GM19328 (cell line): ENCODE measurements at regions not wholly inside any gene's neighbourhood (a gene's known extent, or its start where the extent isn't known, plus 50 kb on each side); places are given as distances from the start of the nearest gene placed in this dataset.
"Not testable (repeated sequence)": the region's sequence is repeated elsewhere in the genome, so short reads cannot be mapped to it uniquely, and the experiment has no call there.

Experiments used
- ATAC-seq: cut with Tn5 transposase; IDR thresholded peaks from one replicate; pipeline ENCODE4 v1.9.1; 2021; ENCODE audit warnings: mild to moderate bottlenecking, moderate library complexity; ENCODE audit not compliant: unreplicated experiment

- no peak for ATAC-seq
Measured at GRCh38 chr2:51846018-51846417, 814.1 kb upstream of the NRXN1 start.

- no peak for ATAC-seq
Measured at GRCh38 chr2:51844596-51844995, 812.7 kb upstream of the NRXN1 start.

GRCh38 chr2:51829477-51829876 lies 797.5 kb upstream of the NRXN1 start:
- no peak for ATAC-seq

DNA sequence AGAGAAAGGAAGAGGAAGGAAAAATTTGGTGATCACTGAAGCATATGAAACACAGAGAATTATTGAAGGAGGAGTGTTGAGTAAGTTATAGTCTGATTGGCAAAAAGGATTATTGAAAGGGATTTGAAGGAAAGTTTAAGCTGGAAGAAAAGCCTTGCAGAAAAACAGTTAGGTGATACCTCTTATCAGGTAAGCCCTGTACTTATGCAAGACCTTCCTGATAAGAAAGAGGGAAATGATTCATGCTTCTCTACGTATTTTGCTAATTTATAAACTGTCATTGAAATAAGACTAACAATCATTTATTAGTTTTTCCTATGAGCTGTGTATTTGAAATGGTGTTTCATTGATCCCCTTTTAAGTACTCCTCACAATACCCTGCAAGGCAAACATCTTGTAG lies 793.9 kb upstream of the NRXN1 start:
- no peak for ATAC-seq

- ATAC-seq: no peak
Measured at GRCh38 chr2:51813247-51813646, 781.3 kb upstream of the NRXN1 start.

DNA sequence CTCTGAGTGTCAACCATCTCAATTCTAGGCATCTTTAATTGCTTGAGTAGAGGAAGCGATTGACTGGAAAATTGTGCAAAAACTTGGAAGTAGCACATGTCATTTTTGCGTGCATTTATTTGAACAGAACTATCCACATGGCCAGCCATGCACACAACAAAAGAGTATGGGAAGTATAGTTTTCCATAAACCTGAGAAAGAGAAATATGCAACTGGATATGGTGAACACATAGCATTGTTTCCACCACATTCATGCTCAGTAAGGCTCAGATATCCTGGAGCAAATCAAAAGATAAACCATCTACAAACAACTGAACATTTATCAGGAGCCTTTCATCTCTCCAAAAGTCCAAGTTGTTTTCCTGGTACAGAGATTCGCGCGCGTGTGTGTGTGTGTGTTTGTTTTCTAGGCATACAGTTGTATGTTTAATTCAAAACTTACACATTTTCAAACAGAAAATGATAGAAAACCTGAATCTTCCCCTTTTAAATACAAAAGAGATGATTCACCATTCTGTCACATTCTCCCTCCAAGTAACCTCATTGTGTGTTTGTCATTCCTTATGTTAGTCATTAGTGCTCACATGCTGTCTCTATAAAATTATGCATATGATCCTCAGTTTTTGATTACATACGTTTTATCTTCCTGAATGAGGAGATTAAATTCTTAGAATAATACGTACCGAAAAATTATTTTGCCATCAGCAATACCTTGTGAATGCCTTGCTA lies 780.4 kb upstream of the NRXN1 start:
- ATAC-seq: no peak

DNA sequence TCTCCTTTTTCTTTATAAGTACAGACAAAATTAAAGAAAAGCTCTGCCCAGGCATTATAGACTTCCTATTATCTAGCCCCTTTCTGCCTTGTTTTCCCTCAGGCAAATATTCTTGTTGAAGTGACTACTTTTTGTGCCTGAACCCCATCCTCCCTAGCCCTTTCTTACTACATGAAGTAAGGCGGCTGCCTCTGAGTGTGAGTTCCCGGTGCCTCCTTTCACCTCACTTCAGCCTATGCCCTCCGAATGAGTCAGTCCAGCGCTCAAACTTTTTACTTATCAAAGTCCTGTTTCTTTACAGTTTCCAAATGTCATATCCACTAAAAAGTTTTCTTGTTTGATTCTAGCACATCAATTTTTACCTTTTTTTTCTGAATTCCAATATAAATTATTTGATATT lies 778.3 kb upstream of the NRXN1 start:
- no peak for ATAC-seq

- no peak for ATAC-seq
Measured at GRCh38 chr2:51807229-51807628, 775.3 kb upstream of the NRXN1 start.

DNA sequence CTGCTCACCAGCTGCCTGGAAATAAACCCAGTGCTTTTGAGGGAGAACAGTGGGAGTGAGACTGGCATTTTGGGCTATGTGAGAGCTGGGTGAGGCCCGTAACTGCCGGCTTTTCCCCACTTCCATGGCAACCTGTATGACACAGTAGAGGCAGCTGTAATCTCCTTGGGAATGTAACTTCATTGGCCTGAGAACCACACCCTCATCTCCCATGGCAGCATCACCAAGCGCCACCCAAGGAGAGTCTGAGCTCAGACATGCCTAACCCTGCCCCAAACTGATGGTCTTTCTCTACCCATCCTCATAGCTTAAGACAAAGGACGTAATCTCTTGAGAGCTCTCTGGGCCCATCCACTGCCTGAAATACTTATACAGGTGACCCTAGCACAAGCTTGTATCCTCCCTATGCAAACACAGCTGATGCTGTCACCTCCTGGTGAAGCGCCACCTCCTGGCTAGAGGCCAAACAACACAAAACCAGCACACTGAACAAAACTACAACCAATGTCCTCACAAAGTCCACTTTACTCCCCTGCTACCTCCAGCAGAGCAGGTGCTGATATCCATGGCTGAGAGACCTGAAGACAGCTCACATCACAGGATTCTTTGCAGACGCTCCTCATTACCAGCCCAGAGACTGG lies 763.4 kb upstream of the NRXN1 start:
- ATAC-seq: no peak

DNA sequence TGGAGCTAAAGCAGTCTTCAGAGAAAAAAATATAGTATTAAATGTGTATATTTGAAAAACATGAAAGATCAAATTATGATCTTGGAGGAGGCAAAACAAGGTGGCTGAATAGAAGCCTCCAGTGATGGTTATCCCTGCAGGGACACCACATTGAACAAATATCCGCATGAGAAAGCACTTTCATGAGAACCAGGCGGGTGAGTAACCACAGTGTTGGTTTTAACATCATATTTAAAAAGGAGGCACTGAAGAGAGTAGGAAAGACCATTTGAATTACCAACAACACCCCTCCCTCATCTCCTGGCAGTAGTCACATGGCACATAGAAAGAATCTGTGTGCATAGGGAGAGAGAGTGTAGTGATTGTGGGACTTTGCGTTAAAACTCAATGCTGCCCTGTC lies 759.6 kb upstream of the NRXN1 start:
- ATAC-seq: no peak

DNA sequence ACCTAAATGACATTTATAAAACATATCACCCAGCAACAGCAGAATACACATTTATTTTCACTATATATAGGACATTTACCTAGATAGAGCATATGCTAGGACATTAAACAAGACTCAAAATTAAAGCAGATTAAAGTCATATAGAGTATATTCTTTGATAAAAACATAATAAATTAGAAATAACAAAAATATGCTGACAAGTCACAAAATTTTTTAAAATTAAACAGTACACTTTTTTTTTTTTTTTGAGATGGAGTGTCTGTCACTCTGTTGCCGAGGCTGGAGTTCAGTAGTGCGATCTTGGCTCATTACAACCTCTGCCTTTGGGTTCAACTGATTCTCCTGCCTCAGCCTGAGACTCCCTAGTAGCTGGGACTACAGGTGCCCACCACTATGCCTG lies 758.9 kb upstream of the NRXN1 start:
- ATAC-seq: no peak

DNA sequence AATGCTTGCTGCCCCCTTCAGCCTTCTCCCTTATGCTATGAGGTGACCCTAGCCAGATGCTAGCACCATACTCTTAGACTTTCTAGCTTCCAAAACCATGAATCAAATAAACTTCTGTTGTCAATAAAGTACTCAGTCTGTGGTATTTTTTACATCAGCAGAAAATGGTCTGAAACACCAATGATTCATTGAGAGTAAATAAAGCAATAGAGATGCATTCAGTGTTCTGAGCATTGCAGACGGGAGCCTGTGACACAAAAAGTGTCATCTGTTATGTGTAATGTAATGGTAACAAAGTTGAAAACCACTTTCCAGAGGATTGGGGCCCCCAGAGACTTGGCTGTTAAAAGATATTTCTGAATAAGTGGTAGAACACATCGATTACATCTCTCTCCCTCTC lies 758.0 kb upstream of the NRXN1 start:
- no peak for ATAC-seq

GRCh38 chr2:51782921-51783765 lies 751.2 kb upstream of the NRXN1 start:
- no peak for ATAC-seq

DNA sequence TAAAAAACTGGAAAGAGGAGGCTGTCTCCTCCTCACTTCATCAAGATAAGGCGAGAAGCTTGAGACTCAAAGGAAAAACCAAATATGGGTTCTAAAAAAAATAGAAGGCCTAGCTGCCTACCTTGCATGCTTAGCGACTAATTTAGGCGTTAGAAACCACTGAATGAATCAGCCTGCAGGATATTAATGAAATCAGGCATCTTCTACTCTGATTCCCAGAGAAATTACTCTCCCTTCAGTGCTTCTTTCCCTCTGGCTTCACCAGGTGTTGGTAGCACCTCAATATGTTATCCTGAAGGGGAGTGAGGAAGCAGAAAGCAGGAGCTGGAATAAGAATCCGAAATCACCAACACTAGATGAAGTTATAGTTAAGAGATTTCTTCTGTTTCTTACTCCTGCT lies 749.8 kb upstream of the NRXN1 start:
- ATAC-seq: no peak

DNA sequence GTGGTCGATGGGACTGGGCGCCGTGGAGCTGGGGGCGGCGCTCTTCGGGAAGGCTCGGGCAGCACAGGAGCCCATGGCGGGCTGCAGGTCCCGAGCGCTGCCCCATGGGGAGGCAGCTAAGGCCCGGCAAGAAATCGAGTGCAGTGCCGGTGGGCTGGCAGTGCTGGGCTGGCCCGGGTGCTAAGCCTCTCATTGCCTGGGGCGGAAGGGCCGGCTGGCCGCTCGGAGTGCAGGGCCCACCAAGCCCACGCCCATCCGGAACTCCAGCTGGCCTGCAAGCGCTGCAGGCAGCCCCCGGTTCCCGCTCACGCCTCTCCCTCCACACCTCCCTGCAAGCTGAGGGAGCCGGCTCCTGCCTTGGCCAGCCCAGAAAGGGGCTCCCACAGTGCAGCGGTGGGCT lies 748.4 kb upstream of the NRXN1 start:
- ATAC-seq: no peak

- not testable (repeated sequence) for ATAC-seq
Measured at GRCh38 chr2:51779723-51780122, 747.8 kb upstream of the NRXN1 start.

DNA sequence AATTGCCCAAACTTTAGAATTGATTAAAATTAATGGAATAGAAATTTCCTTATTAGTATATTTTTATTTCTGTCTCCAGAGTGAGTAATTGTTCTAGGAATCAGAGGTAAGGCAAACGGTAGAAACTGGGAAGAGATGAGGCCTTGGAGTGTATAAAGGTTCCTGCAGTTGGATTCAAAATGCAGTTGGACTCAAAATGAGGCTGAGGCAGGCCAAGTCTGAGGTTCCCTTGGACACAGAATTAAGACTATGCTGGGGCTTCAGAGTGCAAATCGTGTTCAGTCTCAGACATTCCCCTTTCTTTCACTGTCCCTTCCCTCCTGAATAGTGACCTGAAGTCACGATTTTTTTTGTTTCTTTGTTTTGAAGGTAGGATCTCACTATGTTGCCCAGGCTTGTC lies 746.9 kb upstream of the NRXN1 start:
- ATAC-seq: no peak

GRCh38 chr2:51774606-51775005 lies 742.7 kb upstream of the NRXN1 start:
- not testable (repeated sequence) for ATAC-seq

DNA sequence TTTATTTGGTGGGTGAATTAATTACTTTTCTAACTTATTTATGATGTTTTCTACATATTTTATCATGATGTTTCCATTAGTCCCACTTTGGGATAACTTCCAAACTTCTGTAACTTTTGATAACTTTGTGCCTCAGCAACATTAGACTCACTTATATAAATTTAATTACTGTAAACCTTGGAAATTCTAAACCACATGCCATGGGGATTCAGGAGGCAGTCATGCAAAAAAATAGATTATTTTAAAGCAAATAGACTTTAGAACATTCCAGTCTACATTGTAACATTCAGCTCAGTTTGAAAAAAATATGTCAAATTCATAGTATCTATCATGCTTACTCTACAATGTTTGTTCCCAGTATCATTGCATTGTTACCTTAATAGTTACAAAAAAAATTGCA lies 728.5 kb upstream of the NRXN1 start:
- no peak for ATAC-seq

DNA sequence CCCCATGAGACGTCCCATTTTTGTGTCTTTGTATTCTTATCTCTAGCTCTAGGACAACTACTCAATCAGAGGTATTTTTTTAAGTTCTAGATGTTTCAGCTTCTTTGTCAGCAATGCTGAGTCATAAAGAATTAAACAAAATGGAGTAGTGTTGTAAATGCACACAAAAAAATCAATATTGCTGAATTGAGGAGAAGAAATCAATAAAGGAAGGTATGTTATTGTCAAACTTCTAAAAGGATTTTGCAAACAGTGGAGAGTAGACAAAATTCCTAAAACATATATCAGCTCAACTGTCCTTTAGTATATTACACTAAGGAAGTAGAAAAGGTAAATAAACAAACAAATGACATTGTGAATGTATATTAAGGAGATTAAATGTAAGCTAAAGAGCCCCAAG lies 726.1 kb upstream of the NRXN1 start:
- ATAC-seq: no peak

DNA sequence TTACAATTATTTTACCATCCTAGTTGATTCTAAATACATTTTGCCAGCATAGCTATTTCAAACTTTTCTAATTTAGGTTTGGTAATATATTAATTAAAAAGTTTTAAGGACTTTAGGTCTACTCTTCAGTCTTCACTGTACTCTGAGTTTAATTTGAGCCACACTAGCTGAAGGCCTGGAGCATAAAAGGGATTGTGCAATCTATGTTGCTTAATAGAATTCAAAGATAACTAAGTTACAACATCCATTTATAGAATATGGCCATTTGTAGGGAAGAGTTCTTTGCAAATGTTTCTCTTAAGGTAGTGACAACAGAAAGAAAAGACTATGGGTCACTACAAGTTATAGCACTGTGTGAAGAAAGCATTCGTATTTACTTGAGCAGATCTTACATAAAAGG lies 702.2 kb upstream of the NRXN1 start:
- ATAC-seq: no peak

DNA sequence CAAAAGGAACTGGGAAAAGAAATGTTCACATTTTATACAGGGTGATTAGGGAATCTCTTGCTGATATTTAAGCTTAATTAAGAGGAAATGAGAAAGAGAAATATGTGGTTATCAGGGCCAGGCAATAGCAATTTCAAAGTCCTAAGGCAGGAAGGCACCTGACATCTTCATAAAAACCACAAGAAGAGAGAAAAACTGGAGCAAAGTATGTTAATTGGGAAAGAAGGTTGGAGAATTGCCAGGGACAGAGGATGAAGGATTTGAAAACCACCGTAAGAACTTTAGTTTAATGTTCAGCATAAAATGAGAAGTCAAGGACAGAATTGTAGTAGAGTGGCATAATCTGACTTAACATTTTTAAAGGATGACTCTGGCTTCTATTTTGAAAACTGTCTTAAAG lies 691.8 kb upstream of the NRXN1 start:
- no peak for ATAC-seq
